K562 (cell line): ENCODE measurements at regions not wholly inside any gene's neighbourhood (a gene's known extent, or its start where the extent isn't known, plus 50 kb on each side); places are given as distances from the start of the nearest gene placed in this dataset.

Source experiments
- ATAC-seq: fragments of 200-7000 bp; cut with Tn5 transposase; 3 replicates; pipeline ENCODE4 v1.9.1; 2020; ENCODE audit warnings: moderate library complexity
- BruUV-seq: library from RNA; stranded (reverse); fragments of 400-500 nt; replicated peaks from 2 replicates; lab custom pipeline; 2021; lab: Mats Ljungman, UMichigan
- CTCF ChIA-PET: fragments of 300-600 bp; formaldehyde crosslinking; extraction: SDS; loops from one replicate; lab custom pipeline; 2021; ENCODE audit warnings: low intra/inter-chr PET ratio; lab: Yijun Ruan, JAX
- POLR2A ChIA-PET: fragments of 300-600, 350-650 bp; sonication (Branson Sonifier 250); formaldehyde crosslinking; extraction: SDS; loops from one replicate; lab custom pipeline; 2021; ENCODE audit warnings: antibody characterized with exemption, inconsistent platforms; lab: Yijun Ruan, JAX
- DNase-seq, 4 experiments: peaks; one replicate each; pipeline versions ENCODE4 v3.0.0 to v3.0.0-alpha.2; 2011 to 2018; ENCODE audit warnings: low spot score in 3 of 4, mixed read lengths in 3 of 4; ENCODE audit errors: extremely low read depth in 1 of 4
- FAIRE-seq: peaks from 2 replicates; lab custom pipeline; 2011; peaks lifted over from hg19 to GRCh38; lab: Jason Lieb, UNC
- H2AFZ ChIP-seq: 2 replicates; pipeline ENCODE4 v1.6.0; 2011; ENCODE audit warnings: low read depth, low read length, control low read depth, inconsistent platforms
- H3K27ac ChIP-seq: fragments of 200-600 bp; 3 replicates; pipeline ENCODE4 v1.8.0; 2011; ENCODE audit warnings: low read depth, mild to moderate bottlenecking, control low read depth, inconsistent platforms, low read length, moderate library complexity, mixed read lengths; ENCODE audit errors: extremely low read depth
- H3K27me3 ChIP-seq, 2 experiments: fragments of 300-600 bp in 1 of 2; 2 replicates in 1 of 2; 3 replicates in 1 of 2; pipeline versions ENCODE4 v1.6.0 to v1.8.0; 2011; ENCODE audit warnings: inconsistent platforms in 2 of 2, low read length in 2 of 2, mild to moderate bottlenecking in 1 of 2, mixed read lengths in 1 of 2, moderate library complexity in 1 of 2; ENCODE audit not compliant: control insufficient read depth in 2 of 2, insufficient read depth in 2 of 2
- H3K36me3 ChIP-seq: fragments of 300-600 bp; 3 replicates; pipeline ENCODE4 v1.8.0; 2011; ENCODE audit warnings: mild to moderate bottlenecking, low read length, inconsistent platforms; ENCODE audit not compliant: control insufficient read depth, insufficient read depth
- H3K4me1 ChIP-seq, 2 experiments: fragments of 200-600 bp in 1 of 2; replicated peaks in 1 of 2; 2 replicates in 1 of 2; 3 replicates in 1 of 2; pipeline versions ENCODE4 v1.5.1 to v1.8.0; 2011; ENCODE audit warnings: inconsistent platforms in 2 of 2, low read length in 2 of 2, mild to moderate bottlenecking in 1 of 2, mixed read lengths in 1 of 2, moderate library complexity in 1 of 2; ENCODE audit not compliant: control insufficient read depth in 2 of 2, insufficient read depth in 2 of 2
- H3K4me2 ChIP-seq: 2 replicates; pipeline ENCODE4 v1.6.1; 2011; ENCODE audit warnings: low read length, control low read depth, inconsistent platforms, mixed read lengths; ENCODE audit not compliant: insufficient read depth
- H3K4me3 ChIP-seq: fragments of 200-600 bp; sonication (generic), shearing (Covaris generic); 2 replicates; pipeline ENCODE4 v1.5.1; 2016; ENCODE audit warnings: control low read depth, inconsistent platforms
- H3K79me2 ChIP-seq: fragments of 200-600 bp; 3 replicates; pipeline ENCODE4 v1.8.0; 2011; ENCODE audit warnings: low read length, inconsistent platforms; ENCODE audit not compliant: control insufficient read depth, insufficient read depth
- H3K9ac ChIP-seq, 2 experiments: 2 replicates each; pipeline versions ENCODE4 v1.6.0 to v1.6.1; 2011; ENCODE audit warnings: low read depth in 2 of 2, low read length in 2 of 2, control low read depth in 1 of 2, inconsistent platforms in 1 of 2, mild to moderate bottlenecking in 1 of 2, mixed read lengths in 1 of 2; ENCODE audit not compliant: insufficient read depth in 1 of 2
- H3K9me1 ChIP-seq: one replicate; pipeline ENCODE4 v1.6.0; 2011; ENCODE audit warnings: inconsistent platforms, mild to moderate bottlenecking, low read length, moderate library complexity; ENCODE audit not compliant: control insufficient read depth, insufficient read depth
- H3K9me3 ChIP-seq: replicated peaks from 2 replicates; pipeline ENCODE4 v1.5.1; 2011; ENCODE audit warnings: low read depth, low read length, inconsistent platforms; ENCODE audit not compliant: control insufficient read depth, insufficient read depth
- H4K20me1 ChIP-seq: replicated peaks from 2 replicates; pipeline ENCODE4 v1.6.1; 2011; ENCODE audit warnings: low read length, inconsistent platforms, mixed read lengths; ENCODE audit not compliant: control insufficient read depth, insufficient read depth
- BCL6 ChIP-seq: fragments of 250-450 bp; sonication (Bioruptor Pico); IDR thresholded peaks from 2 replicates; pipeline ENCODE4 v1.4.0; 2020
- C11orf30 ChIP-seq: fragments of 450-650 bp; IDR thresholded peaks from 2 replicates; pipeline ENCODE4 v1.6.1; 2016; ENCODE audit warnings: low read depth, mild to moderate bottlenecking
- GTF2F1 ChIP-seq: IDR thresholded peaks from 2 replicates; pipeline ENCODE4 v1.6.1; 2011; ENCODE audit warnings: low read depth, low read length, improper control_type of control experiment
- ZBTB26 ChIP-seq: fragments of 450-650 bp; formaldehyde crosslinking; IDR thresholded peaks from 2 replicates; pipeline ENCODE4 v1.4.0; 2022; ENCODE audit warnings: missing genetic modification characterization
- ZNF316 ChIP-seq: fragments of 450-650 bp; IDR thresholded peaks from 2 replicates; pipeline ENCODE4 v1.6.1; 2016
- WGBS: fragments of 100-300 bp; shearing (Covaris generic); methylation state at CpG from one replicate; pipeline ENCODE4 v1.1.6; 2016; ENCODE audit warnings: low coverage, mixed read lengths; ENCODE audit not compliant: insufficient coverage; ENCODE audit errors: missing lambda C conversion rate; 5-methylcytosine and 5-hydroxymethylcytosine counted together
- in situ Hi-C: fragments of 300-500 bp; cut with MboI; formaldehyde crosslinking; loops from 4 replicates; pipeline ENCODE4 v1.15.0; 2018; ENCODE audit warnings: inconsistent platforms, mixed read lengths
- intact Hi-C: fragments of 100-400 bp; cut with micrococcal nuclease; formaldehyde crosslinking; loops from 2 replicates; pipeline ENCODE4 v1.14.2; 2022
- TF ChIP-seq, protein P1 (sequence below): fragments of 200-800 bp; sonication (Bioruptor generic); IDR thresholded peaks from 2 replicates; pipeline ENCODE4 v1.6.1; 2017; ENCODE audit warnings: missing genetic modification characterization, missing compliant biosample characterization
- TF ChIP-seq, protein P2 (sequence below): fragments of 450-650 bp; IDR thresholded peaks from 2 replicates; pipeline ENCODE4 v1.6.1; 2014; ENCODE audit warnings: low read depth, mild to moderate bottlenecking, moderate library complexity, borderline replicate concordance

DNA sequence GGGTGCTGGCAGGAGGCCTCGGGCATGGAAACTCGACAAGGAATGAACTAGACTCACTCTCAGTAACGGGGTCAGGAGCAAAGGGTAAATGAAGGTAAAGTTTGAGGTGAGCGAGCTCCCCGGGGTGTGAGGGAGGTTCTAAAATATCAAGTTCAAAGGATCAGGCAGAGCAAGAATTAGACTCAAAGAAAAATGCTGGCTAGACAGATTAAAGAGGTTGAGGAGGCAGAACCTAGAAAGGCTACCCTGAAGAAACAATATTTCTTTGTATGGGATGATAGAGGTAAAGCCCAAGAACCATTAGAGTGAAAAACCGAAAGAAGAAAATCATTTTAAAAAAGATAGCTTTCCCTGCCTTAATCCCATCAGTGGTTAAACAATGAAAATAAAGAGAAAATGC is 386.7 kb upstream of the MEF2C start:
- intact Hi-C loops, result loop anchor here (10.0 kb wide), 2 partner anchors 455 to 535 kb away; no protein-coding TSS in a partner anchor
- POLR2A ChIA-PET, result interaction anchor here (1.1 kb wide), 1 partner anchor 12 kb away, joined by 4 read pairs; no protein-coding TSS in a partner anchor
- Histone ChIP-seq H3K4me1 (peaks cover 0 to 13% of the 10 kb centered on the region in 2 experiments; a peak in 3 of 5 replicates), H3K36me3 (no peaks in the 10 kb centered on the region), H3K4me3 (no peak overlapping the region), H2AFZ (no peak overlapping the region), H3K9me3 (no peaks in the 10 kb centered on the region), H3K4me2 (no peak overlapping the region), H3K9ac (no peak overlapping the region), H4K20me1 (no peaks in the 10 kb centered on the region), H3K9me1 (no peaks in the 10 kb centered on the region), H3K27me3 (no peaks in the 10 kb centered on the region)
- DNase-seq (no peak), FAIRE-seq (no peak), ATAC-seq (no peak)
- in situ Hi-C loops, result no loop called here
- BruUV-seq, result no TSS peak
- 52% methylated on average over 6 of the region's 6 CpGs for WGBS
- TF ChIP-seq BCL6 (CRISPR knock-in tag) (no peak), ZBTB26 (no peak), ZNF316 (peak; percentile 68), C11orf30 (peak; percentile 47; the same call in 1 of the 2 replicates), GTF2F1 (no peak)
- TF ChIP-seq, protein P1, sequence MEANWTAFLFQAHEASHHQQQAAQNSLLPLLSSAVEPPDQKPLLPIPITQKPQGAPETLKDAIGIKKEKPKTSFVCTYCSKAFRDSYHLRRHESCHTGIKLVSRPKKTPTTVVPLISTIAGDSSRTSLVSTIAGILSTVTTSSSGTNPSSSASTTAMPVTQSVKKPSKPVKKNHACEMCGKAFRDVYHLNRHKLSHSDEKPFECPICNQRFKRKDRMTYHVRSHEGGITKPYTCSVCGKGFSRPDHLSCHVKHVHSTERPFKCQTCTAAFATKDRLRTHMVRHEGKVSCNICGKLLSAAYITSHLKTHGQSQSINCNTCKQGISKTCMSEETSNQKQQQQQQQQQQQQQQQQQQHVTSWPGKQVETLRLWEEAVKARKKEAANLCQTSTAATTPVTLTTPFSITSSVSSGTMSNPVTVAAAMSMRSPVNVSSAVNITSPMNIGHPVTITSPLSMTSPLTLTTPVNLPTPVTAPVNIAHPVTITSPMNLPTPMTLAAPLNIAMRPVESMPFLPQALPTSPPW, result no peak
- TF ChIP-seq, protein P2, sequence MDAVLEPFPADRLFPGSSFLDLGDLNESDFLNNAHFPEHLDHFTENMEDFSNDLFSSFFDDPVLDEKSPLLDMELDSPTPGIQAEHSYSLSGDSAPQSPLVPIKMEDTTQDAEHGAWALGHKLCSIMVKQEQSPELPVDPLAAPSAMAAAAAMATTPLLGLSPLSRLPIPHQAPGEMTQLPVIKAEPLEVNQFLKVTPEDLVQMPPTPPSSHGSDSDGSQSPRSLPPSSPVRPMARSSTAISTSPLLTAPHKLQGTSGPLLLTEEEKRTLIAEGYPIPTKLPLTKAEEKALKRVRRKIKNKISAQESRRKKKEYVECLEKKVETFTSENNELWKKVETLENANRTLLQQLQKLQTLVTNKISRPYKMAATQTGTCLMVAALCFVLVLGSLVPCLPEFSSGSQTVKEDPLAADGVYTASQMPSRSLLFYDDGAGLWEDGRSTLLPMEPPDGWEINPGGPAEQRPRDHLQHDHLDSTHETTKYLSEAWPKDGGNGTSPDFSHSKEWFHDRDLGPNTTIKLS, result no peak
- TF ChIP-seq, all 486 proteins: peak for 2
- Histone ChIP-seq H3K27ac (no peak overlapping the region), H3K79me2 (no peaks in the 10 kb centered on the region)
- CTCF ChIA-PET, result no interaction called here
